C4-2B (cell line): ENCODE measurements at regions not wholly inside any gene's neighbourhood (a gene's known extent, or its start where the extent isn't known, plus 50 kb on each side); places are given as distances from the start of the nearest gene placed in this dataset.

Source experiments
- ZFX ChIP-seq: fragments of 450-650 bp; IDR thresholded peaks from 2 replicates; pipeline ENCODE4 v1.6.1; 2017
- TF ChIP-seq, protein P1 (sequence below): fragments of 450-650 bp; conservative IDR thresholded peaks from 2 replicates; pipeline ENCODE4 v1.5.1; 2017; ENCODE audit warnings: mild to moderate bottlenecking

- TF ChIP-seq, protein P1, sequence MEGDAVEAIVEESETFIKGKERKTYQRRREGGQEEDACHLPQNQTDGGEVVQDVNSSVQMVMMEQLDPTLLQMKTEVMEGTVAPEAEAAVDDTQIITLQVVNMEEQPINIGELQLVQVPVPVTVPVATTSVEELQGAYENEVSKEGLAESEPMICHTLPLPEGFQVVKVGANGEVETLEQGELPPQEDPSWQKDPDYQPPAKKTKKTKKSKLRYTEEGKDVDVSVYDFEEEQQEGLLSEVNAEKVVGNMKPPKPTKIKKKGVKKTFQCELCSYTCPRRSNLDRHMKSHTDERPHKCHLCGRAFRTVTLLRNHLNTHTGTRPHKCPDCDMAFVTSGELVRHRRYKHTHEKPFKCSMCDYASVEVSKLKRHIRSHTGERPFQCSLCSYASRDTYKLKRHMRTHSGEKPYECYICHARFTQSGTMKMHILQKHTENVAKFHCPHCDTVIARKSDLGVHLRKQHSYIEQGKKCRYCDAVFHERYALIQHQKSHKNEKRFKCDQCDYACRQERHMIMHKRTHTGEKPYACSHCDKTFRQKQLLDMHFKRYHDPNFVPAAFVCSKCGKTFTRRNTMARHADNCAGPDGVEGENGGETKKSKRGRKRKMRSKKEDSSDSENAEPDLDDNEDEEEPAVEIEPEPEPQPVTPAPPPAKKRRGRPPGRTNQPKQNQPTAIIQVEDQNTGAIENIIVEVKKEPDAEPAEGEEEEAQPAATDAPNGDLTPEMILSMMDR: no peak
- TF ChIP-seq ZFX: no peak
Observed at GRCh38 chr22:23380230-23380573, 199.9 kb downstream of the IGLL1 start.
